Fibroblast of villous mesenchyme (primary cell): ENCODE measurements at regions not wholly inside any gene's neighbourhood (a gene's known extent, or its start where the extent isn't known, plus 50 kb on each side); places are given as distances from the start of the nearest gene placed in this dataset.

Experiments
- DNase-seq: peaks from one replicate; pipeline ENCODE4 v3.0.0-alpha.2; 2010; ENCODE audit warnings: low read depth
- H3K4me3 ChIP-seq: 2 replicates; pipeline ENCODE4 v1.5.1; 2011; ENCODE audit warnings: low read depth, mild to moderate bottlenecking, low read length
- TF ChIP-seq, protein P1 (sequence below): IDR thresholded peaks from 2 replicates; pipeline ENCODE4 v1.5.1; 2012; ENCODE audit warnings: low read depth, mild to moderate bottlenecking, low read length; ENCODE audit not compliant: insufficient read depth

- no peak for DNase-seq
- TF ChIP-seq, protein P1, sequence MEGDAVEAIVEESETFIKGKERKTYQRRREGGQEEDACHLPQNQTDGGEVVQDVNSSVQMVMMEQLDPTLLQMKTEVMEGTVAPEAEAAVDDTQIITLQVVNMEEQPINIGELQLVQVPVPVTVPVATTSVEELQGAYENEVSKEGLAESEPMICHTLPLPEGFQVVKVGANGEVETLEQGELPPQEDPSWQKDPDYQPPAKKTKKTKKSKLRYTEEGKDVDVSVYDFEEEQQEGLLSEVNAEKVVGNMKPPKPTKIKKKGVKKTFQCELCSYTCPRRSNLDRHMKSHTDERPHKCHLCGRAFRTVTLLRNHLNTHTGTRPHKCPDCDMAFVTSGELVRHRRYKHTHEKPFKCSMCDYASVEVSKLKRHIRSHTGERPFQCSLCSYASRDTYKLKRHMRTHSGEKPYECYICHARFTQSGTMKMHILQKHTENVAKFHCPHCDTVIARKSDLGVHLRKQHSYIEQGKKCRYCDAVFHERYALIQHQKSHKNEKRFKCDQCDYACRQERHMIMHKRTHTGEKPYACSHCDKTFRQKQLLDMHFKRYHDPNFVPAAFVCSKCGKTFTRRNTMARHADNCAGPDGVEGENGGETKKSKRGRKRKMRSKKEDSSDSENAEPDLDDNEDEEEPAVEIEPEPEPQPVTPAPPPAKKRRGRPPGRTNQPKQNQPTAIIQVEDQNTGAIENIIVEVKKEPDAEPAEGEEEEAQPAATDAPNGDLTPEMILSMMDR: no peak
- no peak overlapping the region for H3K4me3 ChIP-seq
Observed at GRCh38 chr22:48490500-48491411, 1336.9 kb downstream of the BRD1 start.

DNA sequence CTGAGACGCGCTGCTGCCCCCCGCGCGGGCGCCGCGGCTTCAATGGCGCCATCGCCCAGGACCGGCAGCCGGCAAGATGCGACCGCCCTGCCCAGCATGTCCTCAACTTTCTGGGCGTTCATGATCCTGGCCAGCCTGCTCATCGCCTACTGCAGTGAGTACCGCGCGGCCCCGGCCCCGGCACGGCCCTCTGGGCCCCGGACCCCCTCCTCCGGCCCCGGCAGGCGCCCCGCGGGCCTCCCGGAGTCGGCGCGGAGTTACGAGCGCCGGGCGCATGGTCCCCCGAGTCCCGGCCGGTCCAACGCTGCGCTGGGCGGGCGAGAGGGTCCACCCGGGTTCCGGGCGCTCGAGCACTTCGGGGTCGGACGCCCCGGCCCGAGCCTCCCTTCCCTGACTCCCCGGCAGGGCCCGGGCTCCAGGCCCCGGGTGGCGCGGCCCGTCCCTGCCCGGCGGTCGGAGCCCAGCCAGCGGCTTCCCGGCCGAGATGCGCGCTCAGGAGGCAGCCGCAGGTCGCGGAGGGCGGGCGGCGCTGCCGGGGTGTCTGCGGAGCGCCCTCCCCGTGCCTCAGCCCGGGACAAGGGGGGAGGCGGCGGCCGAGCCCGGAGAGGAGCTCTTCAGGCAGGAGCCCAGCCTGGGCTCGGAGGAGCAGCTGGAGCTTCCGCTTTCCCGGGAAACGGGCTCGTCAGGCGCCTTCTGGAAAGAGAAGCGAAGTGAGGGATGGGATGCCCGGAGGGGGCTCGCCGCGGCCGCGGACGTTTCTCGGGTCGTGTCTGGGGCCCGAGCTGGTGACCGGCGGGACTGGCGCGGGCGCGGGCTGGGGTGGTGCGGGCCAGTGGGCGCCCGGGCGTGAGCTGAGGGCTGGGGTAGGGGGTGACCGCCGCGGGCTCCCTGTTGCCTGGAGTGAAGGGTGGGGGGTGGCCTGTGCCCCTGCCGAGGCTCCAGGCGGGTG is 1337.8 kb downstream of the BRD1 start:
- no peak overlapping the region for H3K4me3 ChIP-seq
- peak; percentile 1 for DNase-seq
- TF ChIP-seq, protein P1: no peak

DNA sequence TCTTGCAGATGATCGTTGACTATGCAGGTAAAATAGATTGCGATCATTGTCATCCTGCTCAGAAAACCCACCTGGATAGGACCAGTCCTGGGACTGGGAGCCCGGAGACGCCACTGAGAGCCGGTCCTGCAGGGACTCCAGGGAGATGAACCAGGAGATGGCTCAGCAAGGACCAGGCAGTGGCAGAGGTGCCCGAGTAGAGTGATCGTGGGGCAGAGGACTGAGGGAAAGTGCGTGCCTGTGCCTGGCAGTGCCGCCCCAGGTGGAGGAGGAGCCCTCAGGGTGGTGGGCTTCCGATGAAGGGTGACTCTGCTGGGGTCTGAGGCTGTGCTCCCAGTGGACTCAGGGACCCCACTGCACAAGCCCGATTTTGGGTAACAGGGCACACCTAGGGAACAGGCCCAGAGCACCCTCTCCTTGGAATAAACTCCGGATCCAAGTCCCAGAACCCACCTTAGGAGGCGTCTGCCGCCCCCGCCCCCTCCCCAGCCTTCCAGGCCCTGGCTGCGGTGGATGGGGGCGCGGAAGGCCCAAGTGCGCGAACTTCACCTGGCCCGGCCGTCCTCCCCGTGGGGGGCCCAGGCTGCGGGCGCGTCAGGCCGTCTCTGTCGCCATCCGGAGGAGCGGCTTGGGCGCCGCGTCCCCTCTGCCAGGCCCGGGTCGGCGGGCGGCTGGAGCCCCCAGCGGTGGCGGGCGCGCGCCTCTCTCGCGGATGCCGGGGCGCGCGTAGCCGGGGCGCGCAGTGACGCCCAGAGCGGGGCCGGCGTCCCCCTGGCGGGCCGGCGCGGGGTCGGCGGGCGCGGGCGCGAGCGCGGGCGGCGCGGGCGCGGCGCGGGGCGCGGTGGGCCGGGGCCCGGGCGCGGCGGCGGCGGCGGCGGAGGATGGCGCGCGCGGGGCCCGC is 1338.8 kb downstream of the BRD1 start:
- H3K4me3 ChIP-seq: no peak overlapping the region
- DNase-seq: no peak
- TF ChIP-seq, protein P1: no peak

DNA sequence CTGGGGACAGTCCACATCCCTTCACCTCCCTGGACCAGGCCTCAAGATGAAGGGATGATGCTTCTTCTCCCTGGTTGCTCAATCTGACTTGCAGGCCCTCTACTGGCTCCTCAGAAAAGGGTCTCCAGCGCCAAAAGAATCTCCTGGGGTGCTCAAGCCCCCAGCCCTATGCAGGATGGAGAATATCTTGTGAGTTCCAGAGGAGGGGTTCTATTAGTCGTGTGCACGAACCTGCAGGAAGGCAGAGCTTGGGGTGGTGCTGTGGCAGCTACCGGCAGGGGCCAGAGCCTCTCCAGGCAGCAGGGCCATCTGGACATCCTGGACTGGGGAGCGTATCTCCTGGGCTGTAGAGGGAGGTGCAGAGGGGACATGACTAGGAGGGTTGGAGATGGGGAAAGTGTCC is 1339.5 kb downstream of the BRD1 start:
- no peak overlapping the region for H3K4me3 ChIP-seq
- DNase-seq: no peak
- TF ChIP-seq, protein P1: no peak

- no peak for DNase-seq
- TF ChIP-seq, protein P1: no peak
- H3K4me3 ChIP-seq: no peak overlapping the region
Observed at GRCh38 chr22:48486558-48486957, 1341.1 kb downstream of the BRD1 start.

DNA sequence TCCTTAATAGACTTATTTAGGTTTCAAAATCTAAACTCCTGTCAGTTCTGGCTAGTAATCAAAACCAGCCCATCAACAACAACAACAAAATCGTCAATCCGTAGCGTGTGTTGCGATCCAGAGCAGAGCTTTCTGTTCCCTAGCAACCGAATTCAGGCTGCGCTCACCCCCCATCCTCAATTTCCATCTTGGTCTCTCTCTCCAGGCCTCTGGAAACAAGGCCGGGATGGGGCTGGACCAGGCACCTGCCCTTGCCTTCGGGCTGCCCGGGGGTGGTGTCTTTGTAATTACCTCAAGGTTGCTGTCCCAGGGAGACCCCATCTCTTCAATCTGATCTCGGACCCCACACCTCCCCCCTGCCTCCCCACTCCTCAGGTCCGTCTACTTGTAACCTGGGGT is 1341.5 kb downstream of the BRD1 start:
- TF ChIP-seq, protein P1: no peak
- H3K4me3 ChIP-seq: no peak overlapping the region
- DNase-seq: no peak
